ENCODE measurements at regions not wholly inside any gene's neighbourhood (a gene's known extent, or its start where the extent isn't known, plus 50 kb on each side); places are given as distances from the start of the nearest gene placed in this dataset.
"Not testable (repeated sequence)": the region's sequence is repeated elsewhere in the genome, so short reads cannot be mapped to it uniquely, and the experiment has no call there.

DNA sequence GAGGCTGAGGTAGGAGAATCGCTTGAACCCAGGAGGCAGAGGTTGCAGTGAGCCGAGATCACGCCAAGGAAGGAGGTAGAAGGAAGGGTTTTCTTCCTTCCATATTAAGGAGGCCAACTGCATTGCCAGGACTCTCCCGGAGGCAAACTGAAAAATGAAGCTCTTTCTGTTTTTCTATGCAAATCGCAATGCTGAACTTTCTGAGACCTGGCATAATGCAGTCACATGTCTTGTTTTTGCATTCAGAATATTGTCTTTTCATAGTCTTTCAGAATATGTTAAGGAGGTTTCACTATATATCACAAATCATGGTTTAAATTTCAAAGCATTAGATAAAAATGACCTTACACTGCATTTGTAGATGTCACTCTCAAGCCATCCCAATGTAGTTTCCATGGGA is 133.4 kb downstream of the SPDYE17 start:
- H3K4me3 ChIP-seq; H3K36me3 ChIP-seq; DNase-seq; H3K27ac ChIP-seq; H3K27me3 ChIP-seq; H3K9me3 ChIP-seq; intact Hi-C loops (cut with DNase I; ENCODE audit: low total_unique reads); H3K4me1 ChIP-seq: not testable (repeated sequence)

- intact Hi-C loops (cut with DNase I; ENCODE audit: low total_unique reads); DNase-seq; H3K4me1 ChIP-seq; H3K27me3 ChIP-seq; H3K36me3 ChIP-seq; H3K9me3 ChIP-seq; H3K27ac ChIP-seq; H3K4me3 ChIP-seq: not testable (repeated sequence)
Observed at GRCh38 chr7:76897007-76897406, 135.2 kb downstream of the SPDYE17 start.

DNA sequence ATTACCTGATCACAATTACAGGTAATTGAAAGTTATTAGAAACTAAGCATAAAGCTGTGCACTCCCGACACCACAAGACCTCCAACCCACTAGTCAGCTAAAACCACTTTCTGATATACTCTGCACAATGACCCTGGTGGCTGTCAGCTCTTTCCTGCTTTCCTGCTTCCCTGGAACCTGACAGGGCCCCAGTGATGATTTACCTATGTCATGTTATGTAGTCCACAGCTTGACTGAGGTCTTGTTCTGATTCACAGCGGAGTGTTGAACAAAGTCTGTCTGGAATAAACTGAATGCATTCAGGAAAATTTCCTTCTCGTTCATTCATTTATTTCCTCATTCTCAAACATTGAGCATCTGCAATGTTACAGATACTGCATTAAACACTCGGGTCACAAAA is 136.5 kb downstream of the SPDYE17 start:
- H3K9me3 ChIP-seq; H3K27ac ChIP-seq; H3K27me3 ChIP-seq; H3K4me1 ChIP-seq; DNase-seq; intact Hi-C loops (cut with DNase I; ENCODE audit: low total_unique reads); H3K4me3 ChIP-seq; H3K36me3 ChIP-seq: not testable (repeated sequence)

DNA sequence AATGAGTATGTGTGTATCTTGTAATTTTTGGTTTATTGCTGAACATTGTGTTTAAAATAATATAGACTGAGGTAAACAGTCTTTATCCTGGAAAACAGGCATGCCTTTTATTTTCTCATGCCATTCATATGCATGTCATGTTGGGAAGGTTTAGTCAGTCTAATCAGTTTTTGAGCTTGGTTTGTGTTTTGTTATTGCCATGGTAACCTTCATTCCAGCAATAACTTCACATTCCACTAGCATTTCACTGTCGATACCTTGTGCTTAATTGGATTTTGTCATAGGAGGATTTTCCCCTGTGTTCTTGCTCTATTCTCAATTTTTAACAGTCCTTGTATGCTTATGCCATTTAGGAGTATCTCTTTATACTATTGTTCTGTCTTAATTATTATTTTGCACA is 140.4 kb downstream of the SPDYE17 start:
- H3K4me3 ChIP-seq; H3K36me3 ChIP-seq; H3K4me1 ChIP-seq; H3K27me3 ChIP-seq; intact Hi-C loops (cut with DNase I; ENCODE audit: low total_unique reads); DNase-seq; H3K9me3 ChIP-seq; H3K27ac ChIP-seq: not testable (repeated sequence)

DNA sequence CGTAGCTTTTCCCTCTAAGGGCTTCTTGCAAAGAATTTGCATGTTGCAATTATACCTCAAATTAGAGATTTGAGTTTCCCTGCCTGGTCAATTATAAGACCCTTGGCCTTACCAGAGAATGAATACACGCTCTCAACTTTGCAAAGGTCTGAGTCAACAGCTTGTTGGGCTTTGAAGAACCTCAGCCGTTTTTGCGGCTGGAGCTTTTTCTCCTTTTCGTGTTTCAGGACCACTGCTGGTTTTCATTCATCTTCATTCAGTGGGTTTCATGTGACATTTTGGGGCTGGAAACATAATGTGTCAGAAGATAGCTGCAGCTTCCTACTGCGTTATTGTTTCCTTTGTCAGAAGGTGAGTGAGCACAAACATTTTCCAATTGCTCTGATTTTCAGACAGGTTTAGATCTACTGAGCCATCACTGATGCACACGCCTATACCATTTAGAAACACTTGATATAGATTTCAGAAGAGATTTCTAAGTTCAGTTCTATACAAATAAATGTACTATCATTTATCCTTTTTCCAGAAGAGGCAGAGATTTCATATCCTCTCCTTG is 152.3 kb downstream of the SPDYE17 start:
- H3K4me1 ChIP-seq; DNase-seq; H3K4me3 ChIP-seq; intact Hi-C loops (cut with DNase I; ENCODE audit: low total_unique reads); H3K36me3 ChIP-seq; H3K27me3 ChIP-seq; H3K27ac ChIP-seq; H3K9me3 ChIP-seq: not testable (repeated sequence)

GRCh38 chr7:76875760-76876159 is 156.4 kb downstream of the SPDYE17 start:
- H3K4me3 ChIP-seq, result not testable (repeated sequence)

DNA sequence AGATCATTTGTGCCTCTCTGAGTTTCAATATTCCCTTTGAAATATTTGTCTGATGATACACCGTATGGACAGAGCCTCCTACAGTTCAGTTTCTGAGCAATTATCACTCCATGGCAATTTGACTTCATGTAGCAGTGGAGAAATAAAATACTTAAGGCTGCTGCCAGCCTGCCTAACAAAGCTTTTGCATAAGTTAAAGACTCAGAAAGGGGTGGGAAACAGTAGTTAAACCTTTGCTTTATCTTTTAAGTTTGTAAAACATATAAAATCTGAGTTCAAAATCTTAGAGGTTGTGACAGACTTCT is 161.7 kb downstream of the SPDYE17 start:
- intact Hi-C loops (cut with DNase I; ENCODE audit: low total_unique reads); H3K4me1 ChIP-seq; DNase-seq; H3K27me3 ChIP-seq; H3K9me3 ChIP-seq; H3K27ac ChIP-seq; H3K4me3 ChIP-seq; H3K36me3 ChIP-seq: not testable (repeated sequence)

More at GRCh38 chr7:76875760-76876159, 156.4 kb downstream of the SPDYE17 start:
- H3K36me3 ChIP-seq; H3K27me3 ChIP-seq; intact Hi-C loops (cut with DNase I; ENCODE audit: low total_unique reads); H3K27ac ChIP-seq; H3K9me3 ChIP-seq; H3K4me1 ChIP-seq; DNase-seq: not testable (repeated sequence)

- H3K36me3 ChIP-seq; H3K27me3 ChIP-seq; H3K4me1 ChIP-seq; H3K27ac ChIP-seq; DNase-seq; H3K4me3 ChIP-seq; intact Hi-C loops (cut with DNase I; ENCODE audit: low total_unique reads); H3K9me3 ChIP-seq: not testable (repeated sequence)
Observed at GRCh38 chr7:76867364-76867889, 164.7 kb downstream of the SPDYE17 start.

DNA sequence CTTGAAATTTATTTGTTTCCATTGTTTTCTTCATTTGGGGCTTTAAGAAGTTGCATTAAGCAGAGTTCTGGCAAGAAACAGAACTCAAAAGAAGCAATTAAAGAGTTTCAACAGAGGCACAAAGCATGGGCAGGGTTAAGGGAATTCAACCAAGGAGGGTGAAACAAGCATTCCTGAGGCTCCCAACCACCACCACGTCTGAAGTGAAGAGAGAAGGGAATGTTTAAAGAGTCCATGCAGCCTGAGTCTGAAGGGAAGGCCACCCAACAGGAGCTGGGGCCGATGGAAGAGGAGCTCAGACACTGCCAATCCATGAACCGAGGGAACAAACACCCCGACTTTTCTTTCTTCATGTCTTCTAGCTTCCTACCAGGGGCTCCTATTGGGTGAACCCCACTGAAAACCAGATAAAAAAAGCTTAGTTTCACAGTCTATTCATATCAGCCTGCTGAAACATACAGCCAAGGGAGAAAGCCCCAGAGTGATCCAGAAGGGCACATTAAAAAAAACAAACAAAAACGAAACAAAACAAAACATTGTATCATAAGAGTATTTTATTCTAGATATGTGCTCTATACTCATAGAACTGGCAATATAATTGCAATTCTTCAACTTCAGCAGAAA is 168.9 kb downstream of the SPDYE17 start:
- DNase-seq; H3K36me3 ChIP-seq; H3K4me3 ChIP-seq; H3K4me1 ChIP-seq; H3K27me3 ChIP-seq; intact Hi-C loops (cut with DNase I; ENCODE audit: low total_unique reads); H3K27ac ChIP-seq; H3K9me3 ChIP-seq: not testable (repeated sequence)

DNA sequence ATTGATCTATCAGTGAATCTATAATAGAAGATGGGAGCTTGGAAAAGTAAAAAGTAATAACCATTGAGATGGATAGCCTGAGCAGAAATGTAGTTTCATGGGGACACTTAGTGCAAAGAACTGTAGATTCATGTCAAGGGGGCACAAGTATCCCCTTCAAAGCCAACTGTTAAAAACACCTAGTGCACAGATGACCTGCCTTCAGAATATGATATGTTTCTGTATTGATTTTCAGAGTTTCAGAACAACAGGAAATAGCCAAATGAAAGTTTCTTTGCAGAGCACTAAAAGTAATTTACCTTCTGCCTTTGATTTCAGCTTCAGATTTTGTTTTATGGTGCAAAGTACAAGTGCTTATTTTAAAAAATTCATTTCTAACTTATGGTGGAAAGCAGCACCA is 169.9 kb downstream of the SPDYE17 start:
- H3K36me3 ChIP-seq; H3K4me1 ChIP-seq; DNase-seq; H3K27me3 ChIP-seq; H3K9me3 ChIP-seq; H3K27ac ChIP-seq; intact Hi-C loops (cut with DNase I; ENCODE audit: low total_unique reads); H3K4me3 ChIP-seq: not testable (repeated sequence)

GRCh38 chr7:76859933-76860332 is 172.2 kb downstream of the SPDYE17 start:
- H3K36me3 ChIP-seq; H3K4me1 ChIP-seq; H3K27ac ChIP-seq; intact Hi-C loops (cut with DNase I; ENCODE audit: low total_unique reads); DNase-seq; H3K27me3 ChIP-seq; H3K9me3 ChIP-seq; H3K4me3 ChIP-seq: not testable (repeated sequence)

DNA sequence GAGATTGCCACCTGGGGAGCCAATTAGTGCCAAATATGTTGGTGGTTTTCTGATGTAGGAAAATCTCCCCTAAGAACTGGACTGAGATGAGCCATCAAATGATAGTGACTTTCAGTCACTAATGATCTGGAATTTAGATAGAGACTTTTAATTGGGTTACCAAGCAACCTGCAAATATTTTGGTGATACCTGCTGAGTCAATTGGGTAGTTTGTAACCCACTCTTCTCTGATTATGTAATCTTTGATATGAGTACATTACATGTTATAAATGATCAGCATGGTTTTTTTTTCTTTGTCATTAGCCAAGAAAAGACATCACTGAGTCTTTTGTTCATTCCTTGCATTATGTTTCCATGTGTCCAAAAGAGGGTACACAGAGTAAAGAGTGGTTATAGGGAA is 177.5 kb downstream of the SPDYE17 start:
- DNase-seq; H3K27me3 ChIP-seq; H3K9me3 ChIP-seq; H3K4me3 ChIP-seq; H3K4me1 ChIP-seq; H3K27ac ChIP-seq; H3K36me3 ChIP-seq; intact Hi-C loops (cut with DNase I; ENCODE audit: low total_unique reads): not testable (repeated sequence)

DNA sequence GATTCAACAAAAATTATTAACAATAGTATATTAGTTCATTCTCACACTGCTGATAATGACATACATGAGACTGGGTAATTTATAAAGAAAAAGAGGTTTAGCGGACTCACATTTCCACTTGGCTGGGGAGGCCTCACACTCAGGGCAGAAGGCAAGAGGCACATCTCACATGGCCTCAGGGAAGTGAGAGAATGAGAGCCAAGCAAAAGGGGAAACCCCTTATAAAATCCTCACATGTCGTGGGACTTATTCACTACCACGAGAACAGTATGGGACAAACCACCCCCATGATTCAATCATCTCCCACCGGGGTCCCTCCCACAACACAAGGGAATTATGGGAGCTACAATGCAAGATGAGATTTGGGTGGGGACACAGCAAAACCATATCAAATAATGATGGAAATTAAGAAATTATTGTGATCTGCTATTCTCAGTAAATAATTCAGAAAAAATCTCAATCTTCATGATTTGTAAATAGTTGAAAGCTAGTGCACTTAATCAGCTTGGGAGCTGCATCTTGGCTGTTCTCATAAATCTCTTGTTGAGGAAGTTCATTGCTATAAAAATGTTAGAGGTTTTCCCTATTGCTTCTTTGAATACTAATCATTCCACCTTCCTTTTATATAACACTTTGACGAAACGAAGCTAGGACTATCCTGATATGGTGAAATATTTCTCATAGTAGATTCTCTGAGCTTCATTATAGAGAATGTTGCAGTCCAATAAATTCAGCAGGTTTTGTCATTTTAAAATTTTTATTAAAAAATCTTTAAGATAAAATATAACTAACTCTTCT is 179.2 kb downstream of the SPDYE17 start:
- DNase-seq; intact Hi-C loops (cut with DNase I; ENCODE audit: low total_unique reads); H3K36me3 ChIP-seq; H3K27ac ChIP-seq; H3K4me1 ChIP-seq; H3K27me3 ChIP-seq; H3K4me3 ChIP-seq; H3K9me3 ChIP-seq: not testable (repeated sequence)

DNA sequence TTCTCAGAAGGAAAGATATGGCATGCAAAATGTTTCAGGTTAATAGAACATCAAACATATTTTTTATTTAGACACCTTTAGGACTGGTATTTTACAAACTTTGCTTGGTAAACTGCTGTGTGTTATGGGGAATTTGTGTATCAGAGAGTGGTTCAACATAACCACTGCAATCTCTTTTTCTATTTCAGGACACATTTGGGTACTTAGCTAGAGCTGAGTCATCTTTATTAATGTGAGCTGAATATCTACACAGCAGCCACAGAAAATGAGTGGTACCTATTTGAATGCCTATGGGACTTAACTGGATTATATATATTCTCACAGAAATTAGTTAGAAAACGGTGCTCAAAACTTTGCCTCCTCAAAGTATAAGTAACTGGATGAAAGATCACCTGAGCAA is 179.8 kb downstream of the SPDYE17 start:
- intact Hi-C loops (cut with DNase I; ENCODE audit: low total_unique reads); H3K36me3 ChIP-seq; H3K9me3 ChIP-seq; H3K27me3 ChIP-seq; DNase-seq; H3K4me3 ChIP-seq; H3K4me1 ChIP-seq; H3K27ac ChIP-seq: not testable (repeated sequence)

All from tibial artery (tissue), 4 donors.